Embryonic facial prominence (tissue), 1 donor: ENCODE measurements at regions not wholly inside any gene's neighbourhood (a gene's known extent, or its start where the extent isn't known, plus 50 kb on each side); places are given as distances from the start of the nearest gene placed in this dataset.
"Not testable (repeated sequence)": the region's sequence is repeated elsewhere in the genome, so short reads cannot be mapped to it uniquely, and the experiment has no call there.

ENCODE experiments used
- DNase-seq: peaks from one replicate; pipeline ENCODE4 v3.0.0-alpha.2; 2016; ENCODE audit errors: extremely low spot score

- no peak for DNase-seq
These were observed 300.3 kb upstream of the ID4 start for GRCh38 chr6:19536838-19537237.

- no peak for DNase-seq
These were observed 299.1 kb upstream of the ID4 start for GRCh38 chr6:19538096-19538495.

GRCh38 chr6:19547507-19547906 lies 289.7 kb upstream of the ID4 start:
- DNase-seq: no peak

- no peak for DNase-seq
These were observed 288.1 kb upstream of the ID4 start for GRCh38 chr6:19549109-19549508.

- no peak for DNase-seq
These were observed 286.8 kb upstream of the ID4 start for GRCh38 chr6:19550380-19550779.

- DNase-seq: no peak
These were observed 285.6 kb upstream of the ID4 start for GRCh38 chr6:19551611-19552010.

GRCh38 chr6:19552076-19552475 lies 285.1 kb upstream of the ID4 start:
- DNase-seq: no peak

GRCh38 chr6:19552588-19552987 lies 284.6 kb upstream of the ID4 start:
- no peak for DNase-seq

- no peak for DNase-seq
These were observed 282.6 kb upstream of the ID4 start for GRCh38 chr6:19554356-19555225.

GRCh38 chr6:19557191-19557590 lies 280.0 kb upstream of the ID4 start:
- DNase-seq: no peak

GRCh38 chr6:19558201-19558600 lies 279.0 kb upstream of the ID4 start:
- no peak for DNase-seq

- no peak for DNase-seq
These were observed 278.2 kb upstream of the ID4 start for GRCh38 chr6:19558934-19559333.

- no peak for DNase-seq
These were observed 274.7 kb upstream of the ID4 start for GRCh38 chr6:19562468-19562867.

GRCh38 chr6:19569563-19569962 lies 267.6 kb upstream of the ID4 start:
- DNase-seq: no peak

- no peak for DNase-seq
These were observed 266.0 kb upstream of the ID4 start for GRCh38 chr6:19571176-19571575.

GRCh38 chr6:19578481-19578880 lies 258.7 kb upstream of the ID4 start:
- DNase-seq: peak; percentile 32

- DNase-seq: not testable (repeated sequence)
These were observed 253.0 kb upstream of the ID4 start for GRCh38 chr6:19584207-19584606.

- no peak for DNase-seq
These were observed 249.8 kb upstream of the ID4 start for GRCh38 chr6:19587238-19587942.

- DNase-seq: no peak
These were observed 246.6 kb upstream of the ID4 start for GRCh38 chr6:19590501-19591131.

- DNase-seq: no peak
These were observed 239.3 kb upstream of the ID4 start for GRCh38 chr6:19597809-19598320.

- no peak for DNase-seq
These were observed 237.2 kb upstream of the ID4 start for GRCh38 chr6:19599796-19600464.

- no peak for DNase-seq
These were observed 234.6 kb upstream of the ID4 start for GRCh38 chr6:19602434-19603013.
